SU-DHL-6 (cell line): ENCODE measurements at regions not wholly inside any gene's neighbourhood (a gene's known extent, or its start where the extent isn't known, plus 50 kb on each side); places are given as distances from the start of the nearest gene placed in this dataset.

ENCODE experiments used
- H2AFZ ChIP-seq: fragments of 200-600 bp; sonication (generic); 2 replicates; pipeline ENCODE4 v1.6.1; 2014; ENCODE audit warnings: low read depth, mild to moderate bottlenecking, moderate library complexity, mixed read lengths, antibody characterized with exemption, low read length; ENCODE audit not compliant: severe bottlenecking
- H3F3A ChIP-seq: fragments of 200-600 bp; shearing (Covaris generic); 2 replicates; pipeline ENCODE4 v1.6.0; 2016; ENCODE audit warnings: antibody characterized with exemption, mild to moderate bottlenecking; ENCODE audit not compliant: insufficient read depth
- H3K27ac ChIP-seq: fragments of 200-600 bp; sonication (generic); 2 replicates; pipeline ENCODE4 v1.5.1; 2016; ENCODE audit warnings: low read depth, mild to moderate bottlenecking, low read length, moderate library complexity, mixed read lengths
- H3K27me3 ChIP-seq: fragments of 200-600 bp; sonication (generic), shearing (Covaris generic); 2 replicates; pipeline ENCODE4 v1.6.0; 2014; ENCODE audit warnings: mild to moderate bottlenecking, low read length
- H3K36me3 ChIP-seq: fragments of 200-600 bp; sonication (generic); 2 replicates; pipeline ENCODE4 v1.6.1; 2014; ENCODE audit warnings: mild to moderate bottlenecking, low read length, mixed read lengths
- H3K4me2 ChIP-seq: fragments of 300-600, 200-600 bp; shearing (Covaris generic), sonication (generic); 2 replicates; pipeline ENCODE4 v1.6.0; 2014; ENCODE audit warnings: low read length, low read depth, mild to moderate bottlenecking; ENCODE audit not compliant: poor library complexity, severe bottlenecking
- H3K4me3 ChIP-seq: fragments of 200-600 bp; sonication (generic); 2 replicates; pipeline ENCODE4 v1.5.1; 2014; ENCODE audit warnings: antibody characterized with exemption, low read length, mild to moderate bottlenecking, mixed read lengths; ENCODE audit not compliant: insufficient read depth, poor library complexity, severe bottlenecking
- H3K79me2 ChIP-seq: fragments of 200-600 bp; sonication (generic); 2 replicates; pipeline ENCODE4 v1.6.1; 2014; ENCODE audit warnings: mild to moderate bottlenecking, low read length, moderate library complexity; ENCODE audit not compliant: insufficient read depth
- H3K9ac ChIP-seq: fragments of 200-600 bp; sonication (generic); 2 replicates; pipeline ENCODE4 v1.7.0; 2014; ENCODE audit warnings: mild to moderate bottlenecking, low read length
- H3K9me2 ChIP-seq: fragments of 200-600 bp; sonication (generic); replicated peaks from 2 replicates; pipeline ENCODE4 v1.6.1; 2014; ENCODE audit warnings: low read length; ENCODE audit not compliant: insufficient read depth
- H3K9me3 ChIP-seq: fragments of 200-600 bp; sonication (generic); 2 replicates; pipeline ENCODE4 v1.6.1; 2014; ENCODE audit warnings: low read length, mixed read lengths; ENCODE audit not compliant: insufficient read depth
- H4K20me1 ChIP-seq: fragments of 200-600 bp; sonication (generic); 2 replicates; pipeline ENCODE4 v1.6.1; 2014; ENCODE audit warnings: low read depth, mild to moderate bottlenecking, antibody characterized with exemption, low read length, moderate library complexity, mixed read lengths
- EZH2phosphoT487 ChIP-seq: fragments of 200-600 bp; sonication (generic), shearing (Covaris generic); conservative IDR thresholded peaks from 2 replicates; pipeline ENCODE4 v1.6.1; 2018; ENCODE audit warnings: mild to moderate bottlenecking, antibody characterized with exemption, low read length, moderate library complexity, mixed read lengths
- TF ChIP-seq, protein P1 (sequence below): fragments of 200-600 bp; sonication (generic); IDR thresholded peaks from one replicate; pipeline ENCODE4 v1.5.1; 2017; ENCODE audit warnings: antibody characterized with exemption, mild to moderate bottlenecking, low read length, moderate library complexity; ENCODE audit not compliant: insufficient read depth, poor library complexity, severe bottlenecking

GRCh38 chr18:21179590-21180220, 62.3 kb upstream of the GREB1L start:
- H3K4me3 ChIP-seq, result no peak overlapping the region
- H2AFZ ChIP-seq, result peak overlapping the region; percentile 67
- no peaks in the 10 kb centered on the region for H3K79me2 ChIP-seq
- TF ChIP-seq, protein P1, sequence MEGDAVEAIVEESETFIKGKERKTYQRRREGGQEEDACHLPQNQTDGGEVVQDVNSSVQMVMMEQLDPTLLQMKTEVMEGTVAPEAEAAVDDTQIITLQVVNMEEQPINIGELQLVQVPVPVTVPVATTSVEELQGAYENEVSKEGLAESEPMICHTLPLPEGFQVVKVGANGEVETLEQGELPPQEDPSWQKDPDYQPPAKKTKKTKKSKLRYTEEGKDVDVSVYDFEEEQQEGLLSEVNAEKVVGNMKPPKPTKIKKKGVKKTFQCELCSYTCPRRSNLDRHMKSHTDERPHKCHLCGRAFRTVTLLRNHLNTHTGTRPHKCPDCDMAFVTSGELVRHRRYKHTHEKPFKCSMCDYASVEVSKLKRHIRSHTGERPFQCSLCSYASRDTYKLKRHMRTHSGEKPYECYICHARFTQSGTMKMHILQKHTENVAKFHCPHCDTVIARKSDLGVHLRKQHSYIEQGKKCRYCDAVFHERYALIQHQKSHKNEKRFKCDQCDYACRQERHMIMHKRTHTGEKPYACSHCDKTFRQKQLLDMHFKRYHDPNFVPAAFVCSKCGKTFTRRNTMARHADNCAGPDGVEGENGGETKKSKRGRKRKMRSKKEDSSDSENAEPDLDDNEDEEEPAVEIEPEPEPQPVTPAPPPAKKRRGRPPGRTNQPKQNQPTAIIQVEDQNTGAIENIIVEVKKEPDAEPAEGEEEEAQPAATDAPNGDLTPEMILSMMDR, result peak; percentile 88
- TF ChIP-seq EZH2phosphoT487, result no peak
- no peak overlapping the region for H3K9ac ChIP-seq
- no peaks in the 10 kb centered on the region for H3K9me3 ChIP-seq
- no peaks in the 10 kb centered on the region for H3K27me3 ChIP-seq
- no peaks in the 10 kb centered on the region for H3F3A ChIP-seq
- H4K20me1 ChIP-seq, result no peaks in the 10 kb centered on the region
- H3K27ac ChIP-seq, result no peak overlapping the region
- no peak overlapping the region for H3K4me2 ChIP-seq
- H3K36me3 ChIP-seq, result no peaks in the 10 kb centered on the region
- H3K9me2 ChIP-seq, result no peaks in the 10 kb centered on the region

GRCh38 chr18:21180588-21180987, 61.4 kb upstream of the GREB1L start:
- TF ChIP-seq EZH2phosphoT487, result no peak
- TF ChIP-seq, protein P1, result no peak
- Histone ChIP-seq H3K27ac (no peak overlapping the region), H3K9ac (no peak overlapping the region), H3K4me2 (no peak overlapping the region), H3K79me2 (no peaks in the 10 kb centered on the region), H3F3A (no peaks in the 10 kb centered on the region), H3K4me3 (no peak overlapping the region), H2AFZ (peak overlapping the region; percentile 8), H4K20me1 (no peaks in the 10 kb centered on the region), H3K9me3 (no peaks in the 10 kb centered on the region), H3K9me2 (no peaks in the 10 kb centered on the region), H3K36me3 (no peaks in the 10 kb centered on the region), H3K27me3 (no peaks in the 10 kb centered on the region)

DNA sequence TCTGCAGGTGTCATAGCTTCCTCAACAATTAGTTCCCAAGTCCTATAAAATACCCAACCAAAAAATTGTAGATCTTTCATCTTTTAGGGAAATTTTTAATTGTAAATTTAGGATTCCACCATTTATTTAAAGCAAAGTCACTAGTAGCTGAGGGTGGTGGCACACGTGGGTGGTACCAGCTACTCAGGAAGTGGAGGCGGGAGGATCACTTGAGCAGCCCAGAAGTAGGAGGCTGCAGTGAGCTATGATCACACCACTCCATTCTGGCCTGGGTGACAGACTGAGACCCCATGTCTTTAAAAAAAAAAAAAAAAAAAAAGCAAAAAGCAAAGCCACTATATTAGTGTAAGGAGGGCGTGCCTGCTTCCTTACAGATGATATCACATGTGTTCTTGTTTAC, 60.3 kb upstream of the GREB1L start:
- no peak overlapping the region for H3K4me2 ChIP-seq
- H3F3A ChIP-seq, result no peaks in the 10 kb centered on the region
- no peak overlapping the region for H3K9ac ChIP-seq
- H3K9me3 ChIP-seq, result no peaks in the 10 kb centered on the region
- no peaks in the 10 kb centered on the region for H4K20me1 ChIP-seq
- H3K79me2 ChIP-seq, result no peaks in the 10 kb centered on the region
- H3K27ac ChIP-seq, result no peak overlapping the region
- H3K4me3 ChIP-seq, result no peak overlapping the region
- H3K9me2 ChIP-seq, result no peaks in the 10 kb centered on the region
- no peaks in the 10 kb centered on the region for H3K27me3 ChIP-seq
- no peak for TF ChIP-seq EZH2phosphoT487
- TF ChIP-seq, protein P1, result no peak
- H3K36me3 ChIP-seq, result no peaks in the 10 kb centered on the region
- no peak overlapping the region for H2AFZ ChIP-seq
